GM18873 (cell line): ENCODE measurements at regions not wholly inside any gene's neighbourhood (a gene's known extent, or its start where the extent isn't known, plus 50 kb on each side); places are given as distances from the start of the nearest gene placed in this dataset.
"Not testable (repeated sequence)": the region's sequence is repeated elsewhere in the genome, so short reads cannot be mapped to it uniquely, and the experiment has no call there.

Experiments
- ATAC-seq: cut with Tn5 transposase; IDR thresholded peaks from one replicate; pipeline ENCODE4 v1.9.1; 2021; ENCODE audit warnings: mild to moderate bottlenecking, moderate library complexity, moderate number of reproducible peaks; ENCODE audit not compliant: unreplicated experiment, low FRiP score

DNA sequence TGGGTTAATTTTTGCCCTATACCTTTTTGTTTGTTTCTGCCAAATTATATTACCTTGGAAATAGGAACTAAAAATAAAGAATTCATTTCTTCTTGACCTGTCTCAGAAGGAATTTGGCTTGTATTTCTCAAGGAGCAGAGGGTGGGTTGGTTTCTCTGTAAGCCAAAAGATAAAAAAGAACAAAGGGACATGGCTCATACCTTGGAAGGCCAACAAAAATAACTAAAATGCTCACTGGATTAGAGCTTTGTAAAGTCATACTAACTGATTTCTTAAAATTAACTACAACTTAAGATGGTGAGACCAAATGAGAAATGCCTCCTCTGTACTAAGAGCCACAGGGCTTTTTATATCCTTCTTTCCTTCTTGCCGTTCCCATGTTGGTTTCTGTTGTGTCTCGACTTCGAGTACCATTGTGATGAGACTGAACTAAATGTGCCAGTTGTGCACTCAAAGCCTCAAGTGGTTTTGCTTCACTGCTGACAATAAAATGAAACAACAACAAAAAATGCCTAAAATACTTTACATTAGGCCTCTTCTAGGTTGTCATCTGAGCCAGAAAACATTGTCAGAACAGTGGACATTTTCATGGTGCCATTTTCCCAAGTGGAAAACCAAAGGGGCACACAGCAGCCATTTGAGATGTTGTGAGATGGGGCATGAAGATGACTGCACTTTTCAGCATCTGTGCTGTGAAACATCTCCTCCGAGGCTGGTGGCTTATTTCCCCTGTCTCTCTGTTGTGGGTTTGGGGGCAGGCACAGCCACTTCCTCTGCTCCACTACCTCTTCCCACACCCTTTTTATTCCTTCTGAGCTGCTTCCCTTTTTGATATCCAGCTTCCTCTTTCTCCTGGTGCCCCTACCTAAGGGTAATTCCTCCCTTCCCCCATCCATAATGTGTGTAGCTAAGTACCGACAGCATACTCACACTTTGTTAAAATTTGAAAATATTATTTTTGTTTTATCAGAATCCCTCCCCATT is 51.8 kb upstream of the AGR3 start:
- no peak for ATAC-seq

DNA sequence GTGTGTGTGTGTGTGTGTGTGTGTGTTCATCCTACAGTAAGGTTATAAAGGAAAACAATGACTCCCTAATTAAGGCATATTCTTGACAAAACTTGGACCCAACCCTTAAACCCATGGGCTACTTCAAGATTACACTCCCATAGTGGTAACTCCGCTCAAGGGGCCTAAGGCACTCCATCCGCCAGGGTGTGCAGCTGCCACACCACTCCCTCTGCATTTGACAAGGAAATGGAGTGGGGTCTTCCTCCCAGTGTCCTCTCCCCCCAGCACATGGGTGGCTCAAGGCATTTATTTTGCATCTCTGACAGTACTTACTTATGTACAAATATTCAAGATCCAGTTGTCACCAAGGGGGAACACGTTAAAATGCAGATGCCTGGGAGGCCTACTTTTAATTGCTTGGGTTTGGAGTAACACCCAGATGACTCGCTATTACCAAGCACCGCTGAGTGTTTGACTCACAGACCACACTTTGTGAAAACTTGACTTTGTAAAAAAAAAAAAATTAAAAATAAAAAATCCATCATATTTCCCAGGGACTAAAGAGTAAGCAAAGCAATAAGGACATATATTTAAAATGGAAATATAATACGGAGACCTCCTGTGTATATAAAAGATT is 53.0 kb upstream of the AGR3 start:
- ATAC-seq: no peak

DNA sequence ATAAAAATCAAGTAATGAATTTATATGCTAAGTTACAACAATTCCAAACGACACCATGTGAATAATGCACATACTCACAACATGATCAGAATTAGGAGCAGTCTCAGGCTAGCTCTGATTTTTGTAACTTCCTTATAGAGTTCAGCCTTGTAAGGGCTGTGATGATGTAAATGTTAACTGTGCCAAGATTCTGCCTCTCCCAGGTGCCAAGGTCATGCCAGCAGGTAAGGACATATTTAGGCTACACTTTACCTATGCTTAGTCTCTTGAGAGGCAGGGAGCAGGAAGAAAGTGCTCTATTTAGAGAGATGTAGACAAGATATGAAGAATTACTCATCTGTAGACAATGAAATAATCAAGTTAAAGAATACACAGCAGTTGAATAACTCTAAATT is 53.6 kb upstream of the AGR3 start:
- ATAC-seq: no peak

DNA sequence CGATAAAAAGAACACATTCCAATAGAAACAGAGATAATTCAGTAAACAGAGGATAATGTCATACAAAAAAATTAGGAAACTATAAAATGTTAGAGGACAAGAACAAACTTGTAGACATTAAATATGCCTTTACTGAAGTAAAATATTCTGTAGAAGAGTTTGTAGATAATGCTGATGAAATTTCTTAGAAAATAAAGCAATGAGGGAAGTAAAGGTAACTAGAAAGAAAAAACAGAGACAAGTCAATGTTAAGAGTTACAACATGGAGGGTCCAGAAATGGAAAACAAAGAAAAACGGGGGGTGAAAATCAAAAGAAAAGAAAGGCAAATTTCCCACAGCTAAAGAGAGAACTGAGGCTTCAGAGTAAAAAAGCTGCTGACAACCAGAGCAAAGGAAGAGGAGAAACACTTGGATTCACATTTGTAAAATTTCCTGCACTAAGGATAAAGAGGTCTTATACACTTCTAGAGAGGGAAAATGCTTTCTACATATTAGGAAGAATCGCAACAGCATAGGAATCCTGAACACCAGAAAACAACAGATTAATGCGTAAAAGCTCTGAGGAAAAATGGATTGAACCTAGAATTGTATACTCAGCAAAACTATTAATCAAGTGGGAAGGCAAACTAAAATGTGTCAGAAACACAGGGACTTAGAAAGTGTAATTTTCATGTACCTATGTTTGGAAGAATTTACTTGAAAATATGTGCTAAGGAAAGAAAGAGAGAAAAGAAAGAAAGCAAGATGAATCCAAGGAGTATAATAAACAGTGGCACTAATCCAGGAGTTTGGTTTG is 55.0 kb upstream of the AGR3 start:
- ATAC-seq: no peak

DNA sequence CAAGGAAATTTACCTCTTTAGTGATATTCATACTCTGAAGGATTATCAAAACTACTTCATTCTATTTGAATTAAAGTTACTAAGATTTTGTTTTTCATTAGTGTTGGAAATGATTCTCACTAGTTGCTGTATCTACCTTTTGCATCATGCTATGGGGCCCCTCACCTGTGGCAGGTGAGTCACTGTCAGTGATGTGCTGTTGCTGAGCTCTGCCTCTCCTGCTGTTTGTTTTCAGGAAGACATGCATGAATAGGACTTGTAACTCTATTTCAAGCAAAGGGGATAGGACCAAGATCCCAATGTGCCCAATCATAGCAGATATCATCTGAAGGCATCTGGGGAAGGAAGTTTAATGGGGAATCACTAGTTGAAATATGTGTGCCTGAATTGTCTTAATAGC is 57.4 kb upstream of the AGR3 start:
- ATAC-seq: no peak

DNA sequence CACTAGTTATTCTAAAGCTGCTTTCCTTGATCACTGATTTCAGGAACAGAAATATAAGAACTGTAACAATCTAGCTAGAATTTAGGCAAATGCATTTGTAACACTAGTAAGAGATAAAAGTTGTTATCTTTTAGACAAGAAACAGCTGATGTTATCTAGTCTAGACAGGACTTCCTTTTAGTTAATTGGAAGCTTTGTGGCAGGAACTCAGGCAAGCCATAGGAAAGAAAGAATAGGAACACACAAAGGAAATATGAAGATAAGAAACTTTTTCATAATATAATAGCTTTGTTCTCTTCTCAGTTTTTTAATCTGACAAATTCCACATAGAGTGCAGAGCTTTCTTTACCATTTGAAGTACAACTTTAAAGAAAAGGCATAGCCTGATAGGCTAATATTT is 59.0 kb upstream of the AGR3 start:
- no peak for ATAC-seq

DNA sequence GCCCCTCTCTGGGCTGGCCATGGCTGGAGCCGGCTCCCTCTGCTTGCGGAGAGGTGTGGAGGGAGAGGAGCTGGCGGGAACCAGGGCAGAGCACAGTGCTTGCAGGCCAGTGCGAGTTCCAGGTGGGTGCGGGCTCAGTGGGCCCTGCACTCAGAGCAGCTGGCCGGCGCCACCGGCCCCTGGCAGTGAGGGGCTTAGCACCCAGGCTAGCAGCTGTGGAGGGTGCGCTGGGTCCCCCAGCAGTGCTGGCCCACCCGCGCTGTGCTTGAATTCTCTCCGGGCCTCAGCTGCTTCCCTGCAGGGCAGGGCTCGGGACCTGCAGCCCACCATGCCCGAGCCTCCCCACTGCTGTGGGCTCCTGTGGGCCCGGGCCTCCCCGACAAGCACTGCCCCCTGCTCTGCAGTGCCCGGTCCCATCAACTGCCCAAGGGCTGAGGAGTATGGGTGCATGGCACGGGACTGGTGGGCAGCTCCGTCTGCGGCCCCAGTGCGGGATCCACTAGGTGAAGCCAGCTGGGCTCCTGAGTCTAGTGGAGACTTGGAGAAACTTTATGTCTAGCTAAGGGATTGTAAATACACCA is 61.2 kb upstream of the AGR3 start:
- no peak for ATAC-seq

DNA sequence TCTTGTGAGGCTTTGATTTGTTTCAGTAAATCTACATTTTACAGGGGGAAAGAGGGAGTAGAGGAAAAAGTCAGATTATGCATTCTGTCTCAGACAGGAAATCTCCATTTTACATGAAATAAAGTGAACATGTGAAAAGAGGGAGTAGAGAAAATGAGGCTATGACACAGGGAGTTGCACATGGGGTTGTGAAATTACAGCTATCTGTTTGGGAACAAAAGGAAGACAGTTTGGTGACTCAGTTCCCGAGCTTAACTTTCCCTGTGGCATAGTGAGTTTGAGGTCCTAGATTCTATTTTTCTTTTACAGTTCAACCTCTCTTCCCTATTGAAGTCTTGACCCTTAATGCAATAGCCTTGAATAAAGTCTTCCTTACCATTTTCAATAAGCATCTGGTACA is 63.2 kb upstream of the AGR3 start:
- ATAC-seq: no peak

DNA sequence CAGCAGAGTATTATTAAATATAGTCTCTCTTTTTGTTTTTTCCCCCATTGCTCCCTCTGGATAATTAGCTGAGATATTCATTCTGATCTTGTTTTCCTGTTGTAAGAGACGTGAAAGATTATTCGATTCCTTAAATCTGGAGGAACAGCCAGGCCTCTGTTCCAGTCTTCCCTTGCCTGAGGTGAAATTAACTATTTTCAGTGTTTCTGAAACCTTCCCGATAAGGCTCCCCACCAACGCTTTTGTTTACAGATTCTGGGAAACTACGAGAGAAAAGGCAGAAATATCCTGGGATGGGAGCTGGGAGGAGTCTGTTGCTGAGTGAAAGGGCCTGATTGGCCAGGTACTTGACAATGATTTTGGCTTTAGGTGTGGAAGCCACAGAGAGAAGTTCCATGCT is 63.6 kb upstream of the AGR3 start:
- ATAC-seq: no peak

DNA sequence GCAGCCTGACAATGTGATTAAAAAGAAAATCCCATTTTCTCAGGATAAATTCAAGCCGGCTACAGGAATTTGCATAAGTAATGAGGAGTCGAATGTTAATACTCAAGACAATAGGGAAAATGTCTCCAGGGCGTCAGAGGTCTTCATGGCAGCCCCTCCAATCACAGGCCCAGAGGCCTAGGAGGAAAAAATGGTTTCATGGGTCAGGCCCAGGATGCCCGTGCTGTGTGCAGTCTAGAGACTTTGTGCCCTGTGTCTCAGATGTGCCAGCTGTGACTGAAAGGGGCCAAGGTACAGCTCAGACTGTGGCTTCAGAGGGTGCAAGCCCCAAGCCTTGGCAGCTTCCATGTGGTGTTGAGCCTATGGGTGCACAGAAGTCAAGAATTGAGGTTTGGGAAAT is 66.3 kb upstream of the AGR3 start:
- not testable (repeated sequence) for ATAC-seq

DNA sequence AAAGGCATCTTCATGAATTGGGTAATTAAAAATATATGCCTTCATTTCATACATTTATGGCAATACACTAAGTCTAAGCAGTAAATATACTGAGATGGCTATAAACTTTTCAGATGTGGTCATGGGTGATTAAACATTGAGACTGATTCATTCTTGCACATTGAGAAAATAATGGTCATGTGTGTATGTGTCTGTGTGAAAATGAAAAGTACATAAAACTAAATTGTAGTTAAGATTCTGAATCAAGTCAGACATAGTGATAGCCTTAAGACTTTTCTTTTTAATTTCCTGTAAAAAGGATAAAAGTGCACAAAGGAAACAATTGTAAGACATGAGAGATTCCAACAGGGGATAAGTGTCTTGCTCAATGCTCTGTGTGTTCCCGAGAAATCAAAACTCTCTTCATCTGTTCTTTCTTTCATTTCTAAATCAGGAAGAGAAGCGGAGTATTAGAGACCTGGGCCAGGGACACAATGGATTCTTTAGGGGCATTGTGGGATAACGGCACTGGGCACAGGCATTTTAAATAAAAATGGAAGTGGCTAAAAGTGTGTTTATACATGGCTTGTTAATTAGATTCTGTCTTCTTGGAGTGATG is 69.8 kb upstream of the AGR3 start:
- no peak for ATAC-seq

DNA sequence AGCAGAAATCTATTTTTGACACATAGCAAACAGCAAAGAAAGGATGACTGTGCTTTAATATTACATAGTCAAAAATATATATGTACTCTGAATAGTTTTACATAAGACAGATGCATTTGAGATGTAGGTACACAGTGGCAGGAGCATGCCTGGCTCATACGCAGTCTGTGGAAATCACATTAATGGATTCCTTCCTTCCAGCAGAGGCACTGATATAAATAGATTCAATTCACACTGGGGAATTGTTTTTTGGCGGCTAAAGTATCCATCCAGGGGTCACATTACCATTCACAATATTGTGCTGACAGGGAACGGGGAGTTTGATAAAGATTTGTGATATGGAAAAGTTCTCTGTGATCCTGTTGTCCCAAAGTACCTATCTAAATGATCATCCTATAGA is 72.5 kb upstream of the AGR3 start:
- ATAC-seq: no peak

DNA sequence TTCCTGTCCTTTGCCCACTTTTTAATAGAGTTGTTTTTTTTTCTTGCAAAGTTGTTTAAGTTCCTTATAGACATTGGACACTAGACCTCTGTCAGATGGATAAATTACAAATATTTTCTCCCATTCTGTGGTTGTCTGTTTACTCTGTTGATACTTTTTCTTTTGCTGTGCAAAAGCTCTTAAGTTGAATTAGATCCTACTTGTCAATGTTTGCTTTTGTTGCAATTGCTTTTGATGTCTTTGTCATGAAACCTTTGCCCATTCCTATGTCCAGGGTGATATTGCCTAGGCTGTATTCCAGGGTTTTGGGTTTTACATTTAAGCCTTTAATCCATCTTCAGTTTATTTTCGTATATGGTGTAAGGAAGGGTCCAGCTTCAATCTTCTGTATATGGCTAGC is 76.9 kb upstream of the AGR3 start:
- ATAC-seq: no peak

DNA sequence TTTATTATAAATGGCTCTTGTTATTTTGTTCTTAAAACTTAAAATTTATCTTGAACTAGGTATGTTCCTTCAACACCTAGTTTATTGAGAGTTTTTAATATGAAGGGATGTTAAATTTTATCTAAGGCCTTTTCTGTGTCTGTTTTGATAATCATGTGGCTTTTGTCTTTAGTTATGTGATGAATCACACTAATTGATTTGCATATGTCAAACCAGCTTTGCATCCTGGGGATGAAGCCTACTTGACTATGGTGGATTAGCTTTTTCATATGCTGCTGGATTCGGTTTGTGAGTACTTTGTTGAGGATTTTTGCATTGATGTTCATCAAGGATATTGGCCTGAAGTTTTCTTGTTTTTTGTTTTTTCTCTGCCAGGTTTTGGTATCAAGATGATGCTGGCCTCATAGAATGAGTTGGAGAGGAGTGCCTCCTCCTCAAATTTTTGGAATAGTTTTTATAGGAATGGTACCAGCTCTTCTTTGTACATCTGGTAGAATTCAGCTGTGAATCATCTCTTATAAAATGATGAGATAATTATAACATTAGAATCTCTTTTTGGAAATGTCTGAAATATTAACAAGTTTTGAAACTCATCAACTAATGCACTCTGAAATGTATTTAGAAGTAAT is 78.7 kb upstream of the AGR3 start:
- ATAC-seq: no peak

DNA sequence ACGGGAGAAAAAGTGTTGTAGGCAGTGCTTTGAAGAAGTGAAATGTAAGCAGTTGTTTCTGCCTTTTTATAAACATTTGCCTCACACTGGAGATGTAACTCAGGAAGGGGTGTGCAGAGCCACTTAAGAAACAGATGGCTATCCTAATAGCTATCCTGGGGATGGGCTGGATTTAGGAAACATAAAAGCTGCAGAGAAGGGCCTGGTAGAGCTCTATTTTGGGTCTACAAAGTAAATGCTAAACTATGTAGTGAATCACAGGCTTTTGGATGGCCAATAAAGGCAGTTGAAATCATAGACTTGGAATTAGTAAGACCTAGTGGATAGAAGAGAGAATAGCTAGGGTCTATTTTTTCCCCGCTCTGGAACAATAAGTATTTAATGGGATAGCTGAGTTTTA is 79.9 kb upstream of the AGR3 start:
- ATAC-seq: no peak

DNA sequence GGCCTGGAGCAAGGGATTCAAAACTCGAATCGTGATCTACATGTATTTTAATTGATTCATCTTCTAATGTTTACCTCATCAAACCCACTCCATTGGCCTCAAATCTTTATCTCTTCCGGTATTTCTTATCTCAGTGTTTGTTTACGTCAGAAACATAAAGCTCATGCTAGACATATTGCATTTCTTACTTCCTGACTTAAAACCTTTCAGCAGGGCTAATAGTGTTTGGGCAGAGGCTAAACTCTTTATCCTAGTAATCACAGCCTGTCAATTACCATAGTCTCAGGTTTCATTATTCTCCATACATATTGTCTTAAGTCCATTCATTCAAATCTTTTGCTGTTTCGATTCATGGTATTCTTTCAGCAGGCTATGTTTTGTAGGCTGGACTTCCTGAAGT is 81.3 kb upstream of the AGR3 start:
- no peak for ATAC-seq

DNA sequence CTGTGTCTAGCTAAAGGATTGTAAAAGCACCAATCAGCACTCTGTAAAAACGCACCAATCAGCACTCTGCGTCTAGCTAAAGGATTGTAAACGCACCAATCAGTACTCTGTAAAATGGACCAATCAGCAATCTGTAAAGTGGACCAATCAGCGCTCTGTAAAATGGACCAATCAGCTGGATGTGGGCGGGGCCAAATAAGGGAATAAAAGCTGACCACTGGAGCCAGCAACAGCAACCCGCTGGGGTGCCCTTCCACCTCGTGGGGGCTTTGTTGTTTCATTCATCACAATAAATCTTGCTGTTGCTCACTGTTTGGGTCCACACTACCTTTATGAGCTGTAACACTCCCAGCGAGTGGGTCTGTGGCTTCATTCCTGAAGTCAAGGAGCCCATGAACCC is 83.9 kb upstream of the AGR3 start:
- not testable (repeated sequence) for ATAC-seq

DNA sequence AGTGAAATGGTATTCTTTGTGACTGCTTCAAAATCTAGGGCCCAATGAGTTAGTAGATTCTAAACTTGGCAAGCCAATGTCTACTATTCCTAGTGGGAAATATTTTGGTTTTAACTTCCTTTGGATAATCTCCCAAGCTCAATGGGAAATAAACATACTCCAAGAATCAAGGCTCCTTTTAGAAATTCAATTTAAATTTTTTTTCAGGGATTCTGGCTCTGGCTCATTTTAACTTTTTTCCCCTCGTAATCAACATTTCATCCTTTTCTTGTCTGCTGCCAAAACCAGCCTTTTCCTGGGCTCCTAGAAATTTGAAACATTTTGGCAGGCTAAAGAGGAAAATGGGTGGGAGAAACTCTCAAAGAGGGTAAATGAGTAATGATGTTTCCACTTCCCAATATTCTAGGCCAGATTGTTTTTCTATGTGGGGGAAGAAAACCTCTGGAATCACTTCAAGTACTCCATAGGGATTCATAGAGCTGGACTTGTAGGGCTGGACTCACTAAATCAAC is 85.6 kb upstream of the AGR3 start:
- no peak for ATAC-seq

DNA sequence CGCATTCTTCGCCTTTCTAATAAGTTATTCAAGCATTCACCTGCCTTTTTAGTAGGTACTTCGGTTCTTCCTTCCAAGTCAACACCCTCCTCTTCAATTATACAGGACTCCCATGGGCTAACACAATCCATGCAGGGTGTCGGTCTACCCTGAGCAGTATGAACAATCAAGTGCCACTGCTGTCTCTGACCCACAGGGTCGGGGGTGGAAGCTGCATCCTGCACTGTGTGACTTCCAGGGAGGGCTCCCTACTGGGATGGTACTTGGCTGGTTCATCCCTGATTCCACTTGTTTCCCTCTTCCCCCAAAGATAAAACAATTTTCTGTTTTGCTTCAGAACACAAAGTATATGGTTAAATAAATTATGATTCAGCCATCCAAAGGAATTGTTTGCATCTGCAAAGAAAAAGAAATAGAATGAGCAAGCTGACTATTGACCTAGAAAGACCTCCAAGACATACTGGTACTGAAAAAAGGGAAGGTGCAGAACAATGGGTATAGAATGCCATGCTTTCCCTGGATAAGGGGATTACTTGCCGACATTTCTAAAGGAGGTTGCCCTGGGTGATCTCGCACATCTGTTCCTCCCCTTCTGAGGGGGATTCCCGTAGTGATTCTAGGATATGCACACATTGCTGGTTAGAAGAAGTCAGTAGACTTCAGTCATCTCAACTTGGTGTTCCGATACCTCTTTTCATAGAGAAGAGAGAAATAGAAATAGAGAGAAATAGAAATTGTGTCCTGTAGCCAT is 89.1 kb upstream of the AGR3 start:
- no peak for ATAC-seq
